ENCODE measurements at regions not wholly inside any gene's neighbourhood (a gene's known extent, or its start where the extent isn't known, plus 50 kb on each side); places are given as distances from the start of the nearest gene placed in this dataset.
"Not testable (repeated sequence)": the region's sequence is repeated elsewhere in the genome, so short reads cannot be mapped to it uniquely, and the experiment has no call there.

DNA sequence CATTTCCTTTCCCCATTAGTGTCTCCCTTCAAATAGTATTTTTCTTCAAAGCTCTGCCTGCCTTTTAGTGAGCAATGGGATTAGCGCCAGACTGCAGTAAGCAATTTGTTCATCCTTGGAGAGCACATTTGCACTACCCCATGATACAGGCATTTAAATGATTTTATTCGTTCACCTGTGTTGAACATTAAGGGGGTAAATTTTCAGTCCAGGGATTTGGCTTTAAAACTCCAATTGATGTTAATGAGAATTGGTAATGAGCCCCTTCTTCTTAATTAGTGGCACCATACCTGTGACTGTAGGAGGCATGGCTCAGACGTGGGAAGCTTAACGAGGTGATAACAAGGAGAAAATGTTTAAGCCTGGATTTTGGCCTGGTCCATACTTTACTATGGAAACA, 161.4 kb upstream of the NANOGP8 start:
- no peaks in the 10 kb centered on the region for H3K9me3 ChIP-seq (ENCODE audit: severe bottlenecking)
- H3K36me3 ChIP-seq: no peaks in the 10 kb centered on the region
- H3K27me3 ChIP-seq (ENCODE audit: insufficient read depth, low read depth, severe bottlenecking): no peaks in the 10 kb centered on the region
- TF ChIP-seq, protein P1, sequence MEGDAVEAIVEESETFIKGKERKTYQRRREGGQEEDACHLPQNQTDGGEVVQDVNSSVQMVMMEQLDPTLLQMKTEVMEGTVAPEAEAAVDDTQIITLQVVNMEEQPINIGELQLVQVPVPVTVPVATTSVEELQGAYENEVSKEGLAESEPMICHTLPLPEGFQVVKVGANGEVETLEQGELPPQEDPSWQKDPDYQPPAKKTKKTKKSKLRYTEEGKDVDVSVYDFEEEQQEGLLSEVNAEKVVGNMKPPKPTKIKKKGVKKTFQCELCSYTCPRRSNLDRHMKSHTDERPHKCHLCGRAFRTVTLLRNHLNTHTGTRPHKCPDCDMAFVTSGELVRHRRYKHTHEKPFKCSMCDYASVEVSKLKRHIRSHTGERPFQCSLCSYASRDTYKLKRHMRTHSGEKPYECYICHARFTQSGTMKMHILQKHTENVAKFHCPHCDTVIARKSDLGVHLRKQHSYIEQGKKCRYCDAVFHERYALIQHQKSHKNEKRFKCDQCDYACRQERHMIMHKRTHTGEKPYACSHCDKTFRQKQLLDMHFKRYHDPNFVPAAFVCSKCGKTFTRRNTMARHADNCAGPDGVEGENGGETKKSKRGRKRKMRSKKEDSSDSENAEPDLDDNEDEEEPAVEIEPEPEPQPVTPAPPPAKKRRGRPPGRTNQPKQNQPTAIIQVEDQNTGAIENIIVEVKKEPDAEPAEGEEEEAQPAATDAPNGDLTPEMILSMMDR (IDR thresholded peaks at IDR 0.05; ENCODE audit: low read depth, low read length): no peak
- no peak for DNase-seq
- no peak overlapping the region for H3K4me3 ChIP-seq (ENCODE audit: low read depth, low read length)
- H3K27ac ChIP-seq: no peak overlapping the region

DNA sequence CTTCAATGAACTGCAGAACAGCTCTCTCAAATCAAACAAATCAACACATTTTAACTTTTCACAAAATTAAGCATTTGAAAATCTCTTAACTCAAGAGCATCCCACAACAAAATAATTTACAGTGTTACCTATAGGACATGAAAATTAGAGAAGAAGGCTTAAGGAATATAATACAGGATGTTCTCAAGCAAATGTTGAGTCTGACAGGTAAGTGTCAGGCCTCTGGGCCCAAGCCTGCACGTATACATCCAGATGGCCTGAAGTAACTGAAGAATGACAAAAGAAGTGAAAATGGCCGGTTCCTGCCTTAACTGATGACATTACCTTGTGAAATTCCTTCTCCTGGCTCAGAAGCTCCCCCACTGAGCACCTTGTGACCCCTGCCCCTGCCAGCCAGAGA, 160.6 kb upstream of the NANOGP8 start:
- not testable (repeated sequence) for DNase-seq; H3K4me3 ChIP-seq (ENCODE audit: low read depth, low read length); H3K36me3 ChIP-seq; H3K9me3 ChIP-seq (ENCODE audit: severe bottlenecking); H3K27me3 ChIP-seq (ENCODE audit: insufficient read depth, low read depth, severe bottlenecking); H3K27ac ChIP-seq

DNA sequence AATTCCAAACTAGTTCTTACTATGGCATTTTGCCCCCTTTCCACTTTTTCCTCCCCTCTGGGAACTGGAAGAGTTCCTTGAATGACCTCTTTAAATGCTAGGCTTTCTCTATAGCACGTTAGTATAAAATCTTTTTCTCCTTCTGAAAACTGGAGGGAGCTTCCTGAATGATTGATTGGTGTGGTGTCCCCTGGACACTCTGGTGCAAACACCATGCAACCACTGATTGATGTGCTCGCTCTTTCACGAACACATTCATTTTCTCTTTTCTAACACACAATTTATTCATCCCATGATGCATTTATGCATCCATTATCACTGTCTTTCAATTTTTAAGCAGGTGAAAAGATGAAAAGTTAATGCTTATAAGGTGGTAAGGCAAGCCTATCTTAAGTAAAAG, 159.1 kb upstream of the NANOGP8 start:
- no peaks in the 10 kb centered on the region for H3K27me3 ChIP-seq (ENCODE audit: insufficient read depth, low read depth, severe bottlenecking)
- no peak overlapping the region for H3K4me3 ChIP-seq (ENCODE audit: low read depth, low read length)
- TF ChIP-seq, protein P1 (IDR thresholded peaks at IDR 0.05; ENCODE audit: low read depth, low read length): no peak
- DNase-seq: no peak
- H3K9me3 ChIP-seq (ENCODE audit: severe bottlenecking): no peaks in the 10 kb centered on the region
- H3K36me3 ChIP-seq: no peaks in the 10 kb centered on the region
- no peak overlapping the region for H3K27ac ChIP-seq

DNA sequence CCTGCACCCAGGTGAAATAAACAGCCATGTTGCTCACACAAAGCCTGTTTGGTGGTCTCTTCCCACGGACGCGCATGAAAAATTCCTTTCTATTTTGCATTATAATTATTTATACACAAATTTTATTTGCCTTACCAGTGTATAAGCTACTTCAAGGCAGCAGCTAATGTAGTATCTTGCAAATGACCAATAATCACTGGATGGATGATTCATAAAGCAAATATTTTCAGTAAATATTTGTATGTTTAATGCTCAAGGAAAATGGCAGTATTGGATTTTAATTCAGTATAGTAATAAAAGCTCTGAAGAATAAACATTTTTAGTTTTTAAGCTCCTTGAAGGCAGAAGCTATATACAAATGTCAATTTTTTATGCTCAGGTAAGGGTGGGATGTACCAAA, 158.7 kb upstream of the NANOGP8 start:
- H3K9me3 ChIP-seq (ENCODE audit: severe bottlenecking): no peaks in the 10 kb centered on the region
- TF ChIP-seq, protein P1 (IDR thresholded peaks at IDR 0.05; ENCODE audit: low read depth, low read length): no peak

DNA sequence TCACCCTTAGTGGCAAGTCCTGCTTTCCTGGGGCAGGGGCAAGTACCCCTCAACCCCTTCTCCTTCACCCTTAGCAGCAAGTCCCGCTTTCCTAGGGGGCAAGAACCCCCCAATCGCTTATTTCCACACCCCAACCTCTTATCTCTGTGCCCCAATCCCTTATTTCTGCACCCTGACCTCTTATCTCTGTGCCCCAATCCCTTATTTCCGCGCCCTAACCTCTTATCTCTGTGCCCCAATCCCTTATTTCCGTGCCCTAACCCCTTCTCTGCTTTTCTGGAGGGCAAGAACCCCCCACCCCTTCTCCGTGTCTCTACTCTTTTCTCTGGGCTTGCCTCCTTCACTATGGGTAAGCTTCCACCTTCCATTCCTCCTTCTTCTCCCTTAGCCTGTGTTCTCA, 154.6 kb upstream of the NANOGP8 start:
- not testable (repeated sequence) for H3K27ac ChIP-seq

More for the DNA sequence above, 158.7 kb upstream of the NANOGP8 start:
- Histone ChIP-seq H3K27me3 (ENCODE audit: insufficient read depth, low read depth, severe bottlenecking) (no peaks in the 10 kb centered on the region), H3K4me3 (ENCODE audit: low read depth, low read length) (no peak overlapping the region), H3K36me3 (no peaks in the 10 kb centered on the region), H3K27ac (no peak overlapping the region)
- no peak for DNase-seq

DNA sequence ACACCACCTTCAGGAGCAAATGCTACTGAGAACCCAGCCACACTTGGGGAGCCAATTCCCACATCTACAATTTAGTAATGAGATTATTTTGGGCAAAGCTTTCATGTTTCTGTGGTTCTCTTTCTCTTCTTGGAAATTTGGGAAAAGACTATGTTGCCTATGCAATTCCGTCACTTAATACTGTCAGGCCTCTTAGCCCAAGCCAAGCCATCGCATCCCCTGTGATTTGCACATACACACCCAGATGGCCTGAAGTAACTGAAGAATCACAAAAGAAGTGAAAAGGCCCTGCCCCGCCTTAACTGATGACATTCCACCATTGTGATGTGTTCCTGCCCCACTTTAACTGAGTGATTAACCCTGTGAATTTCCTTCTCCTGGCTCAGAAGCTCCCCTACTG, 153.4 kb upstream of the NANOGP8 start:
- not testable (repeated sequence) for H3K27ac ChIP-seq; H3K4me3 ChIP-seq (ENCODE audit: low read depth, low read length); H3K9me3 ChIP-seq (ENCODE audit: severe bottlenecking); H3K27me3 ChIP-seq (ENCODE audit: insufficient read depth, low read depth, severe bottlenecking); H3K36me3 ChIP-seq; DNase-seq

More for the DNA sequence above, 154.6 kb upstream of the NANOGP8 start:
- not testable (repeated sequence) for H3K27me3 ChIP-seq (ENCODE audit: insufficient read depth, low read depth, severe bottlenecking); H3K9me3 ChIP-seq (ENCODE audit: severe bottlenecking); H3K4me3 ChIP-seq (ENCODE audit: low read depth, low read length); H3K36me3 ChIP-seq; DNase-seq

DNA sequence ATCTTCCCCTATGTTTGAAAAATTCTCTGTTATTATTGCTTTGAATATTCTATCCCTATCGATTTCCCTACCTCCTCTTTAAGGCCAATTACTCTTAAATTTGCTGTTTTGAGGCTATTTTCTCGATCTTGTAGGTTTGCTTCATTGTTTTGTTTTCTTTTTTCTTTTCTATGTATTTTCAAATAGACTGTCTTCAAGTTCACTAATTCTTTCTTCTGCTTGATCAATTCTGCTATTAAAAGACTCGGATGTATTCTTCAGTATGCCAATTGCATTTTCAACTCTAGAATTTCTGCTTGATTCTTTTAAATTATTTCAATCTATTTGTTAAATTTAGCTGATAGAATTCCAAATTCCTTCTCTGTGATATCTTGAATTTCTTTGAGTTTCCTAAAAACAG, 144.0 kb upstream of the NANOGP8 start:
- no peak for DNase-seq
- TF ChIP-seq, protein P1 (IDR thresholded peaks at IDR 0.05; ENCODE audit: low read depth, low read length): no peak

More for the DNA sequence above, 144.0 kb upstream of the NANOGP8 start:
- no peaks in the 10 kb centered on the region for H3K27me3 ChIP-seq (ENCODE audit: insufficient read depth, low read depth, severe bottlenecking)
- H3K27ac ChIP-seq: no peak overlapping the region
- no peaks in the 10 kb centered on the region for H3K36me3 ChIP-seq
- H3K9me3 ChIP-seq (ENCODE audit: severe bottlenecking): peaks cover 3% of the 10 kb centered on the region
- H3K4me3 ChIP-seq (ENCODE audit: low read depth, low read length): no peak overlapping the region

Measured in WERI-Rb-1 (cell line).